ENCODE measurements at regions not wholly inside any gene's neighbourhood (a gene's known extent, or its start where the extent isn't known, plus 50 kb on each side); places are given as distances from the start of the nearest gene placed in this dataset.
A peak's percentile ranks its signal among the peaks of the same experiment; 100 is the strongest.
"Not testable (repeated sequence)": the region's sequence is repeated elsewhere in the genome, so short reads cannot be mapped to it uniquely, and the experiment has no call there.

DNA sequence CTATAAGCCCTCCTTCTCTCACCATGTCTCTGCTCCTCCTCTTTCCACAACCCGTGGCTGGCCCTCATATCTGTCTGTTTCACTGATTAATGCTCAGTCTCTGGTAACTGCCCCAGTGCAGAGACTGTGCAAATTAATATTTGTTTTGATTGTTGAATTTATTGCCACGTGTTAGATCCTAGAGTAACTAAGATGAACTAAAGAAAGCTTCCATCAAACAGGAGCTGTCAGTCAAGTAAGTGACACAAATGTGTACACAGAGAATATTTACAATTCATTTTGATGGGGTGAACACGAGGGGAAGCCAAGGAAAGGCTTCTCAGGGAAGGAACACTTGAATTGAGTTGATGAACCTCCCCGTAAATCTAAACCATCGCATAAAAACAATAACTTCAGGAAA, 182.5 kb downstream of the BAMBI start:
- DNase-seq (ENCODE audit: low spot score), result no peak

DNA sequence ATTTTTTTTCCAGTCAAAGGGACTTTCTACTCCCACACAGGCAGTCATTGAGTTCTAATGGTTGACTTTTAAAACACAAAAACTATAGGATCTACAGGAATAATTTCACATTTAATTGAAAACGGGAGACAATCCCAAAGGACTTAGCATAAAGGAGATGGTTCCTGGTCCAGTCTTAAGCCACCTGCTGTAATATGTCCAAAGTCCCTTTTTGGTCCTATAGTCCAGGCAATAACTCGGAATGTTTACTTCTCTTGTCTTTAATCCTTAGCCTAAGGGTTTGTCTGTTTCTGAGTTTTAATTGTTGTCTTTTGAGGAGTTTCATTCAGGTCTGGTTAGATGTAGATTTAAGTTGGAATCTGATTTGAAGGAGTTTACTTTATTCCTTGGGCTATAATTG, 184.9 kb downstream of the BAMBI start:
- no peak for DNase-seq (ENCODE audit: low spot score)

GRCh38 chr10:28869606-28870201, 192.4 kb downstream of the BAMBI start:
- DNase-seq (ENCODE audit: low spot score), result no peak

DNA sequence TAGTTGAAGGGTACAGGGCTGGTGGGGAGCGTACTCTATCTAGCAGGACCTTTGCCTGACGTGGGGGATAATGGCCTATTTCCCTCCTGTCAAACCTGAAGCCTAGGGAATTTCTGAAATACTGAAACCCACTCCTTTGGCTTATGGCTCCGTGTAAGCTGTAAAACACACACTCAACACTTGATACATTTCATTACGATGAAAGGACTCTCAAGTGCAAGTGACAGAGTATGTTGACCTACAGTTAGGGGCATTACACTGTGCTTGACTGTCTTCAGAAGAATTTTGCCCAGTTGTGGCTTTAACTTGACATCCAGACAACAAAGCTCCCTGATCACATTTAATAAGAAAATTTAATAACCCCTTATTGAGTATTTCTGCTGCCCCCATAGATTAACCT, 194.3 kb downstream of the BAMBI start:
- DNase-seq (ENCODE audit: low spot score), result no peak

GRCh38 chr10:28872587-28873165, 195.4 kb downstream of the BAMBI start:
- DNase-seq (ENCODE audit: low spot score), result no peak

- no peak for DNase-seq (ENCODE audit: low spot score)
These were observed 196.2 kb downstream of the BAMBI start for GRCh38 chr10:28873540-28873939.

- no peak for DNase-seq (ENCODE audit: low spot score)
These were observed 196.9 kb downstream of the BAMBI start for GRCh38 chr10:28874210-28874609.

DNA sequence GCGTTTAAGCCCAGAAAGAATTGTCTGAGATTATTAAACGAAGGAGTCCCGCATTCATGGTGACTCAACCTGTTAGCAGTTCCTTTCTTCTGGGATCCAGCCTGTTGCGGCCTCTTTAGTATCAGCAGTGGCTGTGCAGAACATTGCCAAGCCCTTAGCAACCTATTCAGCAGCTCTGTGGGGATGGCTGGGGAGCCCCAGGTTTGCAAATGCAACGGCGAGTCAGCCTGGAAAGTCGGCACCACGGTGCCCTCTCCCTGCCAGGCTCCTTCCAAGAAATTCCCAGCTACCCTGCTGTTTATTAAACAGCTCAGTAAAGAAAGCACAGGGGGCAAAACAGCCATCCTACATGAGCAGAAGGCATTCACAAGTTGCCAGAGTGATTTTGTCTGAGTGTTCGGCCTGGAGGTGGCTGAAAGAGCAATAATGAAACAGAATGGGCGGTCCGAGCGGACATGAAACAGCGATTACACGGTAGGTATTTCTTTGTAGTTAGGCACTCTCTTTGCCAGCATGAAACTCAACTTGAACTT, 198.3 kb downstream of the BAMBI start:
- DNase-seq (ENCODE audit: low spot score), result peak; percentile 34

DNA sequence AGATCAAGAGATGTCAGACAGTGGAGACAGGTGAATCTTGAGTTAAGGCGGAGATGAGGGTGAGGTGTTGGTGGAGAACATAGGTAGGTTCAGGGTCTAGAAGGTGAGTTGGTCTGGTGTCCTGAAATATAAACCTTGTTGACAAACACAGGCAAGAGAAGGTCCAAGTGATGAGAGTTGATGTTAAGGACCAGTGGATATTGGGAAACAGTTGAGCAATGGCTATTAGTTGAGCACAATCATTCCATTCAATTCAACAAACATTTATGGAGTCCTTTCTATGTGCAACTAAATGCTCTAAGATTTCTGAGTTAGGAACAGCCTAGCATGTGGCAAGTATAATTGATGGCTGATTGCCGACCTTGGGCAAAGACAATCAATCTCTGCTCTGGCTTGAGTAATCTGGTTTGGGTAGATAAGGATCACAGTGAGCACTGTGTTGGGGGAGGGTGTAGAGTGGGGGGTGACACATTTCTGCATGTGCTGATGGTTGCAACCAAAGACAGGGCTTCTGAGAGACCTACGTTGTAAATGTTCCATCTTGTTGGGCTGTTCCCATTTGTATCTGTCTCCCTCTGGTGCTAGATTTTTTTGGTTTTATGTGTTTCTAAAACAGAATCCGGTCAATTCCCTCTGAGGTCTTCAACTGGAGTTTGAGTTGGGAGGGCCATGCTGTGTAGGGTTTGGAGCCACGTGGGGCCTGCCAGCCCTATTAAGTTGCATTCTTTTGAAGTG, 201.1 kb downstream of the BAMBI start:
- DNase-seq (ENCODE audit: low spot score), result peak; percentile 7

DNA sequence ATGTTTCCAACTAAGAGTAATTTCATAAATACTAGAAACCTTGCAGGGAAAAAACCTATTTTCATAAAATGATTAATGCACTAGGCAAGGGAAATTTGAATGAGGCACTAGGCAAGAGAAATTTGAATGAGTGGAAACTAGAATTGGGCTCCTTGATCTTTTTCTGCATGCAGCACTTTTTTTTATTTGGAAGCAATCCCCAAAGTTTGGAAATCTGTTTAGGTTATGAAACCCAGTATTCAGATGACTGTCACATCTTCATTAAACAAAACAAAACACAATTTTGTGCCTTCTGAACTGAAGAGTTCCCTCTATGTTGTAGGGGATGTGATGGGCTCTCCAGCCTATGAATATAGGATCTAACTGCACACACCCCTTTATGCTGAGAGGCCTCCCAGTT, 201.9 kb downstream of the BAMBI start:
- DNase-seq (ENCODE audit: low spot score), result no peak

GRCh38 chr10:28879875-28880682, 202.8 kb downstream of the BAMBI start:
- DNase-seq (ENCODE audit: low spot score), result no peak

DNA sequence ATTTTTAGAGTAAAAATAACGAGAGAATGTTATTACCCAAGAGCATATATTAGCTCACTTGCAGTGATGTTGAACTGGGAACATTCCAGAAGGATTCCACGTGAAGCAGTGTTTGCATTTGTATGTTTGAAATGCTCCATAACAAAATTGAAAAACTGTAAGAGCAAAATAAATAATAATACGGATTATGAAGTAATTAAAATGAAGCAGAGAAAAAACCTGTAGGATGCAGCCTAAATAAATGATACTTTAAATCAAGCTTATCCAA, 203.3 kb downstream of the BAMBI start:
- no peak for DNase-seq (ENCODE audit: low spot score)

DNA sequence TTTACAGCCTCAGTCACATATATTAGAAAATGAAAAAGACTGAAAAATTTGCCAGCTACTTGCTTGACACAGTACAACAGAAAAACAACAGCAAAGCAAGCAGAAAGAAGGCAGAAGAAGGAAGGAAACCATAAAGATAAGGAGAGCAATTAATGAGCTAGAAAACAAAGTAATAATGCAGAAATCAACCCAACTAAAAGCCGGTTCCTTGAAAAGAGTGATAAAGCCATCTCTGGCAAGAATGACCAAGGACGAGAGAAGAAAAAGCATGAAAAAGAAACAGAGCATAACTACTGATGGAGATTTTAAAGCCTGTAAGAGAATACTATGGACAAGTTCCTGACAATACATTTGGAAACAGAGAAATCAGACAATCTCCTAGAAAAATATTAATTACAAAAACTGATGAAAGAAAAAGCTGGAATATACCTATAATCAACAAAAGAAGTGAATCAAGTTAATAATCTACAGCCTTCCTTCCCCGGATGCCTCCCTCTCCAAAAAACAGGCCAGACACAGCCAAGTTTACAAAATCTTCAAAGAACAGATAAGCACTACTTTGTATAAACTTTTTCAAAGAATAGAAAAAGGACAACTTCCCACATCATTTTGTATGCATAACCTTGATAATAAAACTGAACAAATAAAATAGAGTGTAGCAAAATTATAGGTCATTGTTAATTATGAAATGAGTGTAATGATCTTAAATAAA, 204.0 kb downstream of the BAMBI start:
- no peak for DNase-seq (ENCODE audit: low spot score)

- DNase-seq (ENCODE audit: low spot score), result no peak
These were observed 206.6 kb downstream of the BAMBI start for GRCh38 chr10:28883741-28884423.

DNA sequence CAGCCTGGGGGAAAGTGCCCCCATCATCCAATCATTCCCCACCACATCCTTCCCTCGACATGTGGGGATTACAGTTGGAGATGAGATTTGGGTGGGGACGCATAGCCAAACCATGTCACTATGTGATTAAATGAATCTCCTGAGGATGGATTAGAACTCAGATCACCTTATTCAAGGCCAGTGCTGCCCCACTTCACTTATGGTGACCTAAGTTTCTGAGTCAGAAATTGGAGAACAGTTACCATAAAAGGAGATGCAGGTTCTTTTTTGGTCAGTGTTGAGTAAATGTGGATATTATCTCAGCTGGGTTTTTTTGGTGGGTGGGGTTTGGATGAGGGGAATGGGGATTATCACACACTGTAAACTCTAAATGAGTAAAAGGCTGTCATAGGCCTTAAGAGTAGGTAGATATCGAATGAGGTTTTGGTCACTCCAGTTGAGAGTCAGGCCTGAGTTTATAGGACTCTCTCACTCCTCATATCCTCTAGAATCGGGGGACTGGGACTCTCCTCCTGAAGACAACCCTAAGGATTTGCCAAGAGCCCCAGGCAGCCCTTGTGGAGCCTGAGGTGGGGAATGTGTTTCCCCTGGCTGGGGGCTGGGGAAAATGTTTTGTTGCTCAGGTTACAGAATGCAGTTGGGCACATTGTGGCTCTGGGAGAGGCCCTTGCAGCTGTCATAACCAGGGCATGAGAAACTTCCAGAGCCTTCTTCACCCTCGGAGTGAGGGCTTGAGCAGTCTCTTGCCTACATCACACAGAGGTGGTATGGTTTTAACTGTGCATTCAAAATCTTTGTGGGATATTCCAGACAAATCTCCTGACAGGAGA, 213.0 kb downstream of the BAMBI start:
- DNase-seq (ENCODE audit: low spot score), result no peak

DNA sequence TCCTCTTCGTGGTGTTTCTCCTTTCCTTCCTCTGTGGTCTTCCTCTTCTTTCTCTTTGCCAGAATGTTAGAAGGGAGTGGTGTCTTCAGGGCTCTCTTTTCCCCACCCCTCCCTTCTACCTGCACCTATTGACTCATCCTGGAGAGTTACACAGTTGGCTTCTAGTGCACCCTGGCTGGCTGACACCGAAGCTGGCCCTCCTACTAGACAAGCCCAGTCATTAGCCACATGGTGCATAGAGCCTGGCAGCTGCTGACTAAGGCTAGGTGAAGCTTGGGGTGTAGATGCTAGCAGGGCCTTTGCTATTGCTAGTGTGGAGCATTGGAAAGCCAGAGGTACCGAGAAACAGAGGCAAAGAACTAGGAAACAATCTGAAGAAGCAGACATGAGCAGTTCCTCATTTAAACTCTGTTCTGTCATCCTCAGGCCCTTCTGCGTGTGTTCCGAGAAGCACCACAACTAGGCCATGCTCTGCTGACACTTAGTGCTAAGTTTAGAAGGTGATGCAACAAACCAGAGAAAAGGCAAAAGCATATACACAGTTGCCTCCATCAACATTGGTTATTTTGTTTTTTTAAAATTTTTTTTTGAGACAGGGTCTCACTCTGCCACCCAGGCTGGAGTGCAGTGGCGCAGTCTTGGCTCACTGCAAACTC, 213.9 kb downstream of the BAMBI start:
- DNase-seq (ENCODE audit: low spot score), result no peak

DNA sequence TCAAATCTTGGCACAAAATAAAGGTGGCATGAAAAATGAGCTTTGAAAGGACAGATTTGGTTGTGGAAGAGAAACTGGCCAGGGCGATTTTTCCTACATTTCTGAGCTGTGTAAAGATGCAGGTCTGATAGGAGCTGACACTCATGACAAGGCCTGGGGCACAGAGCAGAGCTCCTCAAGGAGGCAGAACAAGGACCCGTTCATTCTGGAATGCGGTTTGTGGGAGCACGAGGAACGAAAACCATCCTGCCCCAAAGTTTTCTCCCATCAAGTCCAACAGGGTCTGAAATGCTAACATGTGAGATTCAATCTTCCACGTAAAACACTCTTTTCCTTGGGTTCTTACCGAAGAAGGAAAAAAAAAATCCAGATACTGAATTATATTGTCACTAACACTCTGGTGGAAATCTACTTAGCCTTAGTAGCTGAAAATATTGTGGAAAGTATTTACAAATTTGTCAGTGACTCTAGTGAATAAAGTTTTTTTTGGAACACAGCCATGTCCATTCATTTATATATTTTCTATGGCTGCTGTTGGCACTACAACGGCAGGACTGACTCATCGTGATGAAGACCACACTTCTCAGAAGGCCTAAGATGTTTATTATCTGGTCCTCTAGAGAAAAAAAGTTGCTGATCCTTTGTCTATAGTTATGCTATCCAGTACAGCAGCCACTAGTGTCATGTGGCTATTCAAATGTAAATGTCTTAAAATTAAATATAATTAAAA, 215.7 kb downstream of the BAMBI start:
- no peak for DNase-seq (ENCODE audit: low spot score)

DNA sequence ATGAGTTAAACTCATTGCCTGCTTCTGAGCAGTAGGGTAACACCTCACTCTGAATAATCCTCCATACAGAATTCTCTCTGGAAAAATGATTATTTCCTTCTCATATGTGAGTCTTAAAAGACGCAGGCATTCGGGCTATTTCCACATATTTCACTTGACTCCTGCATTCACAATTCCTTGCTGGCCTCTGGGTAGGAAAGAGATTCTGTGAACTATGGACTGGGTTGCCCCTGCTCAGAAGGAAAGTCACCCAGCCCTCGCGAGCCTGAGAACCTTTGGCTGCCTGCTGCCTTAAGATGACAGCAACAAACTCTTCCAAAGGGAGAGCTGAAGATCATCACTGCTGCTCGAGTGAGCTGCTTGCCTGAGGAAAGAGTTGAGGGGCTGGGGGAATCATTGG, 216.8 kb downstream of the BAMBI start:
- no peak for DNase-seq (ENCODE audit: low spot score)

DNA sequence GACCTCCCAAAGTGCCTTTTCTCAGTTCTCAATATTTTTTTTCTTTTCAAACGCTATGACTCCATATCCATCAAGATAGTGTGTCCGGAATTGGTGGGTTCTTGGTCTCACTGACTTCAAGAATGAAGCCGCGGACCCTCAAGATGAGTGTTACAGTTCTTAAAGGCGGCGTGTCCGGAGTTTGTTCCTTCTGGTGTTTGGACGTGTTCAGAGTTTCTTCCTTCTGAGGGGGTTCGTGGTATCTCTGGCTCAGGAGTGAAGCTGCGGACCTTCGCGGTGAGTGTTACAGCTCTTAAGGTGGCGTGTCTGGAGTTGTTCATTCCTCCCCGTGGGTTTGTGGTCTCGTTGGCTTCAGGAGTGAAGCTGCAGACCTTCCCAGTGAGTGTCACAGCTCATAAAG, 218.3 kb downstream of the BAMBI start:
- not testable (repeated sequence) for DNase-seq (ENCODE audit: low spot score)

All from Ammon's horn (tissue), 1 donor.